Breast epithelium (tissue), 3 donors: ENCODE measurements at regions not wholly inside any gene's neighbourhood (a gene's known extent, or its start where the extent isn't known, plus 50 kb on each side); places are given as distances from the start of the nearest gene placed in this dataset.

Experiments
- POLR2A ChIP-seq: fragments of 450-650 bp; IDR thresholded peaks from one replicate; pipeline ENCODE4 v1.6.1; 2016; ENCODE audit warnings: antibody characterized with exemption, mild to moderate bottlenecking, moderate library complexity
- POLR2AphosphoS5 ChIP-seq, 3 donors: sonication (generic); formaldehyde crosslinking; IDR thresholded peaks; one replicate each; pipeline ENCODE4 v1.6.1; 2017; ENCODE audit warnings: antibody characterized with exemption in 3 of 3
- TF ChIP-seq, protein P1 (sequence below), 3 donors: fragments of 450-650 bp; IDR thresholded peaks; one replicate each; pipeline ENCODE4 v1.5.1; 2016 to 2017; ENCODE audit warnings: antibody characterized with exemption in 3 of 3, mild to moderate bottlenecking in 3 of 3, moderate library complexity in 3 of 3

DNA sequence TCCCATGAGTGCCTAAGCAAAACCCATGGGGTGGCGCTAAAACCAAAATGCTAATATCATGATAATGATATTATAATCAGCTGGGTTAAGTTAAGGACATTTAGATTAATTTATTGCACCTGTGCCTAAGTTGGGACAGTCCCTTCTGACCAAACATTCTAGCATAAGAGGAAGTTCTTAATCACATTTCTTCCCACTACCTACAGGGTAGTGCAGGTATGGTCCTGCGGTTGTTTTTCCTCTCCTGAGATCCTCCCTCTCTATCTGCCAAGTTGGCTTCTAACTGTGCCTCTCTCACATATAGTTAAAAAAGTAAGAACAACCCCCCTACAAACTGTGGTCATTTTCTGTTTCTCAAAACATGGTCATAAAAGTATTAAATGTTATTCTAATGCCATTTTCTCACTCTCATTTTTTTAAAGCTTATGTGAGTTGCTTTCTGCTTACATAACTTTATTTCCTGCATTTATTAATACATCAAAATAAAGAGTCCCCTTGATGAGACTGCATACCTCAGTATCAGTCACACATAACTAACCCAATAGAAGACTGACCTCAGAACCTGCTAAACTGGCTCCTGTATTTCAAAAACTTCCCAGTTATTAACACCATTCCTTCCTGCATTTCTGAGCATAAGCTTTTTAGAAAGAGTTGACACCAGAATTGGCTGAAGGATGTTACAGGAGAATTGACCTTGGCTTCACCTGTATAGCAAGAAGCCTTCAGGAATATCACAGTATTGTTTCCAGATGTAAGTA, 1332.5 kb downstream of the FSTL5 start:
- TF ChIP-seq, protein P1, sequence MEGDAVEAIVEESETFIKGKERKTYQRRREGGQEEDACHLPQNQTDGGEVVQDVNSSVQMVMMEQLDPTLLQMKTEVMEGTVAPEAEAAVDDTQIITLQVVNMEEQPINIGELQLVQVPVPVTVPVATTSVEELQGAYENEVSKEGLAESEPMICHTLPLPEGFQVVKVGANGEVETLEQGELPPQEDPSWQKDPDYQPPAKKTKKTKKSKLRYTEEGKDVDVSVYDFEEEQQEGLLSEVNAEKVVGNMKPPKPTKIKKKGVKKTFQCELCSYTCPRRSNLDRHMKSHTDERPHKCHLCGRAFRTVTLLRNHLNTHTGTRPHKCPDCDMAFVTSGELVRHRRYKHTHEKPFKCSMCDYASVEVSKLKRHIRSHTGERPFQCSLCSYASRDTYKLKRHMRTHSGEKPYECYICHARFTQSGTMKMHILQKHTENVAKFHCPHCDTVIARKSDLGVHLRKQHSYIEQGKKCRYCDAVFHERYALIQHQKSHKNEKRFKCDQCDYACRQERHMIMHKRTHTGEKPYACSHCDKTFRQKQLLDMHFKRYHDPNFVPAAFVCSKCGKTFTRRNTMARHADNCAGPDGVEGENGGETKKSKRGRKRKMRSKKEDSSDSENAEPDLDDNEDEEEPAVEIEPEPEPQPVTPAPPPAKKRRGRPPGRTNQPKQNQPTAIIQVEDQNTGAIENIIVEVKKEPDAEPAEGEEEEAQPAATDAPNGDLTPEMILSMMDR (IDR thresholded peaks at IDR 0.05), result no peak
- TF ChIP-seq POLR2A, result no peak
- no peak for TF ChIP-seq POLR2AphosphoS5 (IDR thresholded peaks at IDR 0.05)
